Activated CD8-positive, alpha-beta memory T cell treated with anti-CD3 and anti-CD28 coated beads for 48 hours (primary cell): ENCODE measurements at regions not wholly inside any gene's neighbourhood (a gene's known extent, or its start where the extent isn't known, plus 50 kb on each side); places are given as distances from the start of the nearest gene placed in this dataset.

ENCODE experiments used
- DNase-seq, 3 experiments: peaks; one replicate each; pipeline ENCODE4 v3.0.0-alpha.2; 2020; ENCODE audit warnings: low read depth in 2 of 3, low spot score in 2 of 3

- DNase-seq = no peak
Measured at GRCh38 chr14:55734731-55735130, 154.7 kb downstream of the KTN1 start.

GRCh38 chr14:55739967-55740648, 160.1 kb downstream of the KTN1 start:
- no peak for DNase-seq

- no peak for DNase-seq
Measured at GRCh38 chr14:55740649-55740989, 160.6 kb downstream of the KTN1 start.

GRCh38 chr14:55741240-55741639, 161.2 kb downstream of the KTN1 start:
- no peak for DNase-seq

GRCh38 chr14:55743551-55743950, 163.5 kb downstream of the KTN1 start:
- DNase-seq = no peak

GRCh38 chr14:55744321-55744720, 164.3 kb downstream of the KTN1 start:
- DNase-seq = no peak

- DNase-seq = no peak
Measured at GRCh38 chr14:55745906-55746305, 165.9 kb downstream of the KTN1 start.

- DNase-seq = no peak
Measured at GRCh38 chr14:55746558-55746957, 166.6 kb downstream of the KTN1 start.

- DNase-seq = no peak
Measured at GRCh38 chr14:55747186-55747585, 167.2 kb downstream of the KTN1 start.

- DNase-seq = no peak
Measured at GRCh38 chr14:55749201-55749812, 169.3 kb downstream of the KTN1 start.

- no peak for DNase-seq
Measured at GRCh38 chr14:55749946-55750345, 169.9 kb downstream of the KTN1 start.

- no peak for DNase-seq
Measured at GRCh38 chr14:55752580-55753390, 172.8 kb downstream of the KTN1 start.

- no peak for DNase-seq
Measured at GRCh38 chr14:55754471-55754870, 174.5 kb downstream of the KTN1 start.

GRCh38 chr14:55754871-55755270, 174.9 kb downstream of the KTN1 start:
- DNase-seq = no peak

GRCh38 chr14:55756078-55756477, 176.1 kb downstream of the KTN1 start:
- DNase-seq = no peak

- DNase-seq = no peak
Measured at GRCh38 chr14:55756557-55756956, 176.6 kb downstream of the KTN1 start.

GRCh38 chr14:55758796-55759195, 178.8 kb downstream of the KTN1 start:
- DNase-seq = no peak

GRCh38 chr14:55760789-55761566, 181.0 kb downstream of the KTN1 start:
- DNase-seq = no peak

GRCh38 chr14:55761651-55762050, 181.6 kb downstream of the KTN1 start:
- DNase-seq = no peak

GRCh38 chr14:55762595-55763232, 182.7 kb downstream of the KTN1 start:
- no peak for DNase-seq

- DNase-seq = no peak
Measured at GRCh38 chr14:55764784-55765183, 184.8 kb downstream of the KTN1 start.
